Spleen (tissue), 11 donors: ENCODE measurements at regions not wholly inside any gene's neighbourhood (a gene's known extent, or its start where the extent isn't known, plus 50 kb on each side); places are given as distances from the start of the nearest gene placed in this dataset.

ENCODE experiments used
- DNase-seq: peaks from one replicate; pipeline ENCODE4 v3.0.0-alpha.2; 2020
- H3K27ac ChIP-seq, 8 donors: fragments of 200-600 bp; sonication (generic) in 7 of 8; 1 replicate in 4 of 8; 2 replicates in 4 of 8; pipeline versions ENCODE4 v1.5.0 to v1.8.0; 2016 to 2021; ENCODE audit warnings: inconsistent platforms in 4 of 8, mild to moderate bottlenecking in 4 of 8, moderate library complexity in 1 of 8
- H3K27me3 ChIP-seq, 7 donors: fragments of 200-600 bp; sonication (generic) in 6 of 7; replicated peaks in 1 of 7; 1 replicate in 4 of 7; 2 replicates in 3 of 7; pipeline versions ENCODE4 v1.5.0 to v1.8.0; 2016 to 2021; ENCODE audit warnings: inconsistent platforms in 3 of 7, mild to moderate bottlenecking in 1 of 7
- H3K36me3 ChIP-seq, 6 donors: fragments of 200-600 bp; sonication (generic) in 5 of 6; 1 replicate in 4 of 6; 2 replicates in 2 of 6; pipeline versions ENCODE4 v1.5.0 to v1.8.0; 2016 to 2021; ENCODE audit warnings: inconsistent platforms in 2 of 6
- H3K4me1 ChIP-seq, 6 donors: fragments of 200-600 bp; sonication (generic) in 5 of 6; 1 replicate in 3 of 6; 2 replicates in 3 of 6; pipeline versions ENCODE4 v1.5.0 to v1.8.0; 2016 to 2021; ENCODE audit warnings: inconsistent platforms in 3 of 6
- H3K4me3 ChIP-seq, 8 donors: fragments of 200-600 bp; sonication (generic) in 7 of 8; 1 replicate in 4 of 8; 2 replicates in 4 of 8; pipeline versions ENCODE4 v1.5.0 to v1.8.0; 2016 to 2021; ENCODE audit warnings: inconsistent platforms in 4 of 8, mild to moderate bottlenecking in 4 of 8, moderate library complexity in 2 of 8
- H3K9me3 ChIP-seq, 8 donors: fragments of 200-600 bp; sonication (generic) in 7 of 8; 1 replicate in 4 of 8; 2 replicates in 4 of 8; pipeline versions ENCODE4 v1.5.0 to v1.8.0; 2016 to 2021; ENCODE audit warnings: inconsistent platforms in 4 of 8
- CTCF ChIP-seq, 11 experiments: fragments of 200-600 bp in 7 of 11; fragments of 450-650 bp in 4 of 11; sonication (generic) in 4 of 11; IDR thresholded peaks in 8 of 11; conservative IDR thresholded peaks in 3 of 11; 1 replicate in 7 of 11; 2 replicates in 4 of 11; pipeline versions ENCODE4 v1.4.0 to v1.8.0; 2016 to 2021; ENCODE audit warnings: antibody characterized with exemption in 11 of 11, inconsistent platforms in 4 of 11, mild to moderate bottlenecking in 1 of 11
- POLR2A ChIP-seq, 3 donors: fragments of 450-650 bp; IDR thresholded peaks; one replicate each; pipeline ENCODE4 v1.5.1; 2017; ENCODE audit warnings: antibody characterized with exemption in 3 of 3, mild to moderate bottlenecking in 1 of 3
- POLR2AphosphoS5 ChIP-seq, 3 donors: sonication (generic); formaldehyde crosslinking; IDR thresholded peaks; one replicate each; pipeline ENCODE4 v1.5.1; 2017; ENCODE audit warnings: antibody characterized with exemption in 3 of 3
- WGBS, 5 donors: extraction: QIAGEN DNeasy Blood & Tissue Kit in 3 of 5; methylation state at CpG; one replicate each; pipeline versions ENCODE4 v1.1.5 to v1.1.7; 2013 to 2018; 5-methylcytosine and 5-hydroxymethylcytosine counted together
- intact Hi-C: fragments of 100-400 bp; cut with DNase I; formaldehyde crosslinking; loops from one replicate; pipeline ENCODE4 v1.15.0; 2023; ENCODE audit warnings: low total_unique reads
- donor health status: healthy with polysubstance abuse.
- donor health status: DM: no; HTN: no; CAD: no; lungs with moderate emphysema.
- donor health status: DM: no; HTN: no; CAD: no.
- donor health status: Bipolar disorder and iron deficiency.
- donor health status: healthy.
- donor health status: DM: no; HTN: no; CAD: no.
- donor health status: DM: yes; HTN: yes; CAD: no.

GRCh38 chr17:77679589-77679988 is 278.9 kb upstream of the TNRC6C start:
- Histone ChIP-seq H3K4me1 (no peaks in the 10 kb centered on the region), H3K27ac (no peak overlapping the region), H3K36me3 (peaks cover 0 to 2% (median 0%) of the 10 kb centered on the region in 6 donors), H3K4me3 (no peak overlapping the region), H3K27me3 (peaks cover 0 to 6% (median 0%) of the 10 kb centered on the region in 7 donors), H3K9me3 (no peaks in the 10 kb centered on the region)
- 82 to 93% (median 85%) methylated on average over 9 of the region's 9 CpGs for WGBS, 5 donors
- no peak for DNase-seq
- TF ChIP-seq POLR2A (IDR thresholded peaks at IDR 0.05) (no peak), POLR2AphosphoS5 (IDR thresholded peaks at IDR 0.05) (no peak), CTCF (IDR thresholded peaks at IDR 0.05 in 8 of 11, conservative IDR thresholded peaks at IDR 0.05 in 3 of 11) (no peak)
- intact Hi-C loops, result no loop called here

GRCh38 chr17:77681861-77682260 is 276.6 kb upstream of the TNRC6C start:
- no peak overlapping the region for H3K4me3 ChIP-seq
- H3K36me3 ChIP-seq, result no peaks in the 10 kb centered on the region
- no peak for DNase-seq
- no peaks in the 10 kb centered on the region for H3K9me3 ChIP-seq
- H3K27ac ChIP-seq, result no peak overlapping the region
- no peaks in the 10 kb centered on the region for H3K4me1 ChIP-seq
- 63 to 81% (median 76%) methylated on average over 8 of the region's 8 CpGs for WGBS, 5 donors
- H3K27me3 ChIP-seq, result peaks cover 0 to 10% (median 0%) of the 10 kb centered on the region in 7 donors
- intact Hi-C loops, result no loop called here
- TF ChIP-seq CTCF (IDR thresholded peaks at IDR 0.05 in 8 of 11, conservative IDR thresholded peaks at IDR 0.05 in 3 of 11) (no peak), POLR2AphosphoS5 (IDR thresholded peaks at IDR 0.05) (no peak), POLR2A (IDR thresholded peaks at IDR 0.05) (no peak)

GRCh38 chr17:77684803-77685798 is 273.4 kb upstream of the TNRC6C start:
- Histone ChIP-seq H3K27me3 (peaks cover 0 to 31% (median 0%) of the 10 kb centered on the region in 7 donors), H3K4me3 (no peak overlapping the region), H3K4me1 (peaks cover 0 to 3% (median 1%) of the 10 kb centered on the region in 6 donors), H3K36me3 (no peaks in the 10 kb centered on the region), H3K27ac (no peak overlapping the region), H3K9me3 (no peaks in the 10 kb centered on the region)
- DNase-seq, result no peak
- 44 to 53% (median 48%) methylated on average over 15 of the region's 15 CpGs for WGBS, 5 donors
- TF ChIP-seq POLR2AphosphoS5 (IDR thresholded peaks at IDR 0.05) (no peak), POLR2A (IDR thresholded peaks at IDR 0.05) (no peak), CTCF (IDR thresholded peaks at IDR 0.05 in 8 of 11, conservative IDR thresholded peaks at IDR 0.05 in 3 of 11) (no peak)
- intact Hi-C loops, result no loop called here

GRCh38 chr17:77685881-77686486 is 272.5 kb upstream of the TNRC6C start:
- peaks cover 0 to 39% (median 7%) of the 10 kb centered on the region in 7 donors for H3K27me3 ChIP-seq
- intact Hi-C loops, result no loop called here
- no peaks in the 10 kb centered on the region for H3K9me3 ChIP-seq
- WGBS, 5 donors, result 86 to 95% (median 92%) methylated on average over 3 of the region's 3 CpGs
- H3K4me3 ChIP-seq, result no peak overlapping the region
- H3K36me3 ChIP-seq, result no peaks in the 10 kb centered on the region
- TF ChIP-seq POLR2A (IDR thresholded peaks at IDR 0.05) (no peak), POLR2AphosphoS5 (IDR thresholded peaks at IDR 0.05) (no peak), CTCF (IDR thresholded peaks at IDR 0.05 in 8 of 11, conservative IDR thresholded peaks at IDR 0.05 in 3 of 11) (no peak)
- no peak overlapping the region for H3K27ac ChIP-seq
- H3K4me1 ChIP-seq, result peaks cover 7 to 12% (median 10%) of the 10 kb centered on the region in 6 donors
- no peak for DNase-seq
